Choroid plexus epithelial cell (primary cell): ENCODE measurements at regions not wholly inside any gene's neighbourhood (a gene's known extent, or its start where the extent isn't known, plus 50 kb on each side); places are given as distances from the start of the nearest gene placed in this dataset.

ENCODE experiments used
- DNase-seq: peaks from one replicate; pipeline ENCODE4 v3.0.0-alpha.2; 2010; ENCODE audit warnings: low read depth
- H3K4me3 ChIP-seq: 2 replicates; pipeline ENCODE4 v1.5.1; 2011; ENCODE audit warnings: low read depth, mild to moderate bottlenecking, control low read depth, low read length, moderate library complexity
- CTCF ChIP-seq: conservative IDR thresholded peaks from 2 replicates; pipeline ENCODE4 v1.5.1; 2011; ENCODE audit warnings: low read depth, mild to moderate bottlenecking, control low read depth, inconsistent platforms, low read length, moderate library complexity

GRCh38 chr3:165346503-165346902, 150.3 kb upstream of the SLITRK3 start:
- DNase-seq: no peak
- no peak overlapping the region for H3K4me3 ChIP-seq
- TF ChIP-seq CTCF: no peak

GRCh38 chr3:165343185-165343584, 147.0 kb upstream of the SLITRK3 start:
- TF ChIP-seq CTCF: no peak

GRCh38 chr3:165339753-165340152, 143.6 kb upstream of the SLITRK3 start:
- no peak for TF ChIP-seq CTCF
- no peak overlapping the region for H3K4me3 ChIP-seq
- peak; percentile 2 for DNase-seq

More at GRCh38 chr3:165343185-165343584, 147.0 kb upstream of the SLITRK3 start:
- no peak overlapping the region for H3K4me3 ChIP-seq
- no peak for DNase-seq

GRCh38 chr3:165336786-165337185, 140.6 kb upstream of the SLITRK3 start:
- no peak for DNase-seq
- no peak for TF ChIP-seq CTCF
- no peak overlapping the region for H3K4me3 ChIP-seq
